ENCODE measurements at regions not wholly inside any gene's neighbourhood (a gene's known extent, or its start where the extent isn't known, plus 50 kb on each side); places are given as distances from the start of the nearest gene placed in this dataset.

DNA sequence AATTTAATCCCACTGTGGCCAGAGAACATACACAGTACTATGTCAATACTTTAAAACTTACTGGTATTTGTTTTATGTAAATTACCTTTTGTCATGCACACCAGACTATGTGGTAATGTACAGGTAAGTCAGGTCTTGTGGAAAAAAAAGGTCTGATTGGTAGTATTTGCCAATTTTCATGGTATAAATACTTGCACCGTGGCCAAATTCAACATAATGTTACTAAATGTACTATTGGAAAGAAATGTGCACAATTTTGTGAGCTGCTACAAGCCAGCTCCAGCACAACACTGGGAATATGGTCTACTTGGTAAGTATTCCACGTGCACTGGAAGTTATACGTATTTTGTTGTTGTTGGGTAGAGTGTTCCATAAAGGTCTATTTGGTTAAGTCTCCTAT is 392.5 kb downstream of the RPS24 start:
- DNase-seq (ENCODE audit: low read depth) = no peak
- no peak overlapping the region for H3K9ac ChIP-seq (ENCODE audit: low read length)
- H3K36me3 ChIP-seq (ENCODE audit: control insufficient read depth, insufficient read depth, low read length, severe bottlenecking) = no peaks in the 10 kb centered on the region
- no peaks in the 10 kb centered on the region for H3K27me3 ChIP-seq (replicated peaks; ENCODE audit: control insufficient read depth, insufficient read depth, low read length)
- no peak overlapping the region for H3K4me3 ChIP-seq (ENCODE audit: low read length)
- no peaks in the 10 kb centered on the region for H3K4me1 ChIP-seq (ENCODE audit: control insufficient read depth, insufficient read depth, low read length)
- H3K9me3 ChIP-seq (ENCODE audit: control insufficient read depth, low read length) = peaks cover 10% of the 10 kb centered on the region

GRCh38 chr10:78427497-78428031 is 393.9 kb downstream of the RPS24 start:
- no peak overlapping the region for H3K4me3 ChIP-seq (ENCODE audit: low read length)
- H3K36me3 ChIP-seq (ENCODE audit: control insufficient read depth, insufficient read depth, low read length, severe bottlenecking) = no peaks in the 10 kb centered on the region
- H3K9ac ChIP-seq (ENCODE audit: low read length) = no peak overlapping the region
- H3K9me3 ChIP-seq (ENCODE audit: control insufficient read depth, low read length) = peaks cover 10% of the 10 kb centered on the region
- peaks cover under 1% of the 10 kb centered on the region for H3K4me1 ChIP-seq (ENCODE audit: control insufficient read depth, insufficient read depth, low read length)
- no peaks in the 10 kb centered on the region for H3K27me3 ChIP-seq (replicated peaks; ENCODE audit: control insufficient read depth, insufficient read depth, low read length)
- DNase-seq (ENCODE audit: low read depth) = no peak

GRCh38 chr10:78428579-78428978 is 394.9 kb downstream of the RPS24 start:
- no peaks in the 10 kb centered on the region for H3K36me3 ChIP-seq (ENCODE audit: control insufficient read depth, insufficient read depth, low read length, severe bottlenecking)
- DNase-seq (ENCODE audit: low read depth) = no peak
- peaks cover 8% of the 10 kb centered on the region for H3K4me1 ChIP-seq (ENCODE audit: control insufficient read depth, insufficient read depth, low read length)

DNA sequence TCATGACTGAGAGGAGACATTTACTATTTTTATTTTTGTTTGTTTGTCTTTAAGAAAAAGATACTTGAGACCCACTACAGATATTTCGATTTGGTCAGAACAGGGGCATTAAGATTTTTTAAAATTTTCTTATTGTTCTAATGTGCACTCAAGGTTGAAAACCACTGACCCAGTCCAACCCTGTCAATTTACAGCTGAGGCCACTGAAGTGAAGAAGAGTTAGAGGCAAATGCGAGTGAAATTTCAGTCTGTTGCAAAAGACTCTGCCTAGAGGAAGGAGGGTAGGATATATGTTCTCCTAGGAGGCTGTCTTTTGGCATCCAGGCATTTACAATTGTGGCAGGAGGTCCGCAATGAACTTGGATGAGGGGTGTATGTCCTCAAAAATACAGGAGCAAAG is 396.3 kb downstream of the RPS24 start:
- H3K4me3 ChIP-seq (ENCODE audit: low read length) = no peak overlapping the region
- no peak overlapping the region for H3K9ac ChIP-seq (ENCODE audit: low read length)
- H3K9me3 ChIP-seq (ENCODE audit: control insufficient read depth, low read length) = peaks cover 10% of the 10 kb centered on the region
- H3K27me3 ChIP-seq (replicated peaks; ENCODE audit: control insufficient read depth, insufficient read depth, low read length) = no peaks in the 10 kb centered on the region
- peaks cover 14% of the 10 kb centered on the region for H3K4me1 ChIP-seq (ENCODE audit: control insufficient read depth, insufficient read depth, low read length)
- no peaks in the 10 kb centered on the region for H3K36me3 ChIP-seq (ENCODE audit: control insufficient read depth, insufficient read depth, low read length, severe bottlenecking)
- no peak for DNase-seq (ENCODE audit: low read depth)

More at GRCh38 chr10:78428579-78428978, 394.9 kb downstream of the RPS24 start:
- no peak overlapping the region for H3K4me3 ChIP-seq (ENCODE audit: low read length)
- H3K27me3 ChIP-seq (replicated peaks; ENCODE audit: control insufficient read depth, insufficient read depth, low read length) = no peaks in the 10 kb centered on the region
- H3K9me3 ChIP-seq (ENCODE audit: control insufficient read depth, low read length) = peaks cover 10% of the 10 kb centered on the region
- no peak overlapping the region for H3K9ac ChIP-seq (ENCODE audit: low read length)

- Histone ChIP-seq H3K4me3 (ENCODE audit: low read length) (no peak overlapping the region), H3K9ac (ENCODE audit: low read length) (peak overlapping the region; percentile 20), H3K27me3 (replicated peaks; ENCODE audit: control insufficient read depth, insufficient read depth, low read length) (peaks cover 2% of the 10 kb centered on the region), H3K36me3 (ENCODE audit: control insufficient read depth, insufficient read depth, low read length, severe bottlenecking) (no peaks in the 10 kb centered on the region), H3K4me1 (ENCODE audit: control insufficient read depth, insufficient read depth, low read length) (peaks cover 14% of the 10 kb centered on the region), H3K9me3 (ENCODE audit: control insufficient read depth, low read length) (peaks cover 5% of the 10 kb centered on the region)
- peak; percentile 17 for DNase-seq (ENCODE audit: low read depth)
Measured at GRCh38 chr10:78432583-78432982, 398.9 kb downstream of the RPS24 start.

- Histone ChIP-seq H3K9ac (ENCODE audit: low read length) (peak overlapping the region; percentile 20), H3K27me3 (replicated peaks; ENCODE audit: control insufficient read depth, insufficient read depth, low read length) (peaks cover 6% of the 10 kb centered on the region), H3K36me3 (ENCODE audit: control insufficient read depth, insufficient read depth, low read length, severe bottlenecking) (no peaks in the 10 kb centered on the region), H3K4me1 (ENCODE audit: control insufficient read depth, insufficient read depth, low read length) (peaks cover 14% of the 10 kb centered on the region), H3K9me3 (ENCODE audit: control insufficient read depth, low read length) (peaks cover 5% of the 10 kb centered on the region), H3K4me3 (ENCODE audit: low read length) (no peak overlapping the region)
- peak; percentile 18 for DNase-seq (ENCODE audit: low read depth)
Measured at GRCh38 chr10:78433076-78433595, 399.5 kb downstream of the RPS24 start.

DNA sequence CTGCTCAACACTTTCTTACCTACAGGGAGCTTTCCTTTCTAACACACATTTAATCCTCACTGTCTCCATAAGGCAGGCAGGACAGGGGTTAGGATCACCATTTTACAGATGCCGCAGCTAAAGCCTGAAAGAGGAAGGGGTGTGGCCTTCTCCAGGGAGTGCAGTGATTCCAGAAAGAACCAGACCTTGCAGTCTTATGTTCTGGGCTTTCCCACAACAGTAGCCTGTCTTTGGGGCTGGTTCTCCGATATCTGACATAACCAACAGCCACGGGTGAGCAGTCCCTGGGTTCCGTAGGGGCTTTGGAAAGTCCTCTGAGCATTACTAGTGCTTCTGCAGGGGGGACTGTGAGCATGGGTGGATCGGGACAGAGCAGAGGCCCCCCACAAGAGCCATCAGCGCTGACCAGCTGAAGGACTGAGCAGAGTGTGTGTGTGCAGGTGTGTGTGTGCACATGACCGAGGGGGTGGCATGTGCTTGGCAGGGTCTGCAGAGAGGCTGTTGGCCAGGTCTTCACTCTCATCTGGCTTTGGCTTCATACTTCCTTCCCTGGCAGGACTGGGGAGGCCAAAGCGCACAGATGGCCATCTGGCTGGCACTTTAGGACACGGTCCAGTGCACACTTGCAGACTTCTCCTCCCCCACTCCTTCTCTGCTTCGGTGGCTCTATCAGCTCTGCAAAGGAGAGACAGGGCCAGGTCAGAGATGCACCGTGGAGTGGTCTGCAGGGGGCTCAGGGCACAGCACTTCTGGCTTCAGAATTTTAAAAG is 400.3 kb downstream of the RPS24 start:
- DNase-seq (ENCODE audit: low read depth) = no peak
- peaks cover 14% of the 10 kb centered on the region for H3K4me1 ChIP-seq (ENCODE audit: control insufficient read depth, insufficient read depth, low read length)
- no peak overlapping the region for H3K9ac ChIP-seq (ENCODE audit: low read length)
- H3K4me3 ChIP-seq (ENCODE audit: low read length) = no peak overlapping the region
- H3K9me3 ChIP-seq (ENCODE audit: control insufficient read depth, low read length) = peaks cover 2% of the 10 kb centered on the region
- no peaks in the 10 kb centered on the region for H3K36me3 ChIP-seq (ENCODE audit: control insufficient read depth, insufficient read depth, low read length, severe bottlenecking)
- H3K27me3 ChIP-seq (replicated peaks; ENCODE audit: control insufficient read depth, insufficient read depth, low read length) = peaks cover 9% of the 10 kb centered on the region

GRCh38 chr10:78434886-78435285 is 401.2 kb downstream of the RPS24 start:
- no peak overlapping the region for H3K9ac ChIP-seq (ENCODE audit: low read length)
- no peaks in the 10 kb centered on the region for H3K9me3 ChIP-seq (ENCODE audit: control insufficient read depth, low read length)
- peaks cover 14% of the 10 kb centered on the region for H3K4me1 ChIP-seq (ENCODE audit: control insufficient read depth, insufficient read depth, low read length)
- no peak for DNase-seq (ENCODE audit: low read depth)
- no peak overlapping the region for H3K4me3 ChIP-seq (ENCODE audit: low read length)
- peaks cover 9% of the 10 kb centered on the region for H3K27me3 ChIP-seq (replicated peaks; ENCODE audit: control insufficient read depth, insufficient read depth, low read length)
- H3K36me3 ChIP-seq (ENCODE audit: control insufficient read depth, insufficient read depth, low read length, severe bottlenecking) = no peaks in the 10 kb centered on the region

GRCh38 chr10:78435484-78436221 is 402.0 kb downstream of the RPS24 start:
- H3K36me3 ChIP-seq (ENCODE audit: control insufficient read depth, insufficient read depth, low read length, severe bottlenecking) = no peaks in the 10 kb centered on the region
- DNase-seq (ENCODE audit: low read depth) = peak; percentile 58
- no peaks in the 10 kb centered on the region for H3K9me3 ChIP-seq (ENCODE audit: control insufficient read depth, low read length)
- H3K27me3 ChIP-seq (replicated peaks; ENCODE audit: control insufficient read depth, insufficient read depth, low read length) = peaks cover 9% of the 10 kb centered on the region
- peaks cover 14% of the 10 kb centered on the region for H3K4me1 ChIP-seq (ENCODE audit: control insufficient read depth, insufficient read depth, low read length)
- no peak overlapping the region for H3K4me3 ChIP-seq (ENCODE audit: low read length)
- no peak overlapping the region for H3K9ac ChIP-seq (ENCODE audit: low read length)

GRCh38 chr10:78436222-78436573 is 402.5 kb downstream of the RPS24 start:
- DNase-seq (ENCODE audit: low read depth) = peak; percentile 19
- H3K27me3 ChIP-seq (replicated peaks; ENCODE audit: control insufficient read depth, insufficient read depth, low read length) = peaks cover 9% of the 10 kb centered on the region
- no peaks in the 10 kb centered on the region for H3K36me3 ChIP-seq (ENCODE audit: control insufficient read depth, insufficient read depth, low read length, severe bottlenecking)
- H3K4me1 ChIP-seq (ENCODE audit: control insufficient read depth, insufficient read depth, low read length) = peaks cover 14% of the 10 kb centered on the region
- H3K9ac ChIP-seq (ENCODE audit: low read length) = no peak overlapping the region
- no peaks in the 10 kb centered on the region for H3K9me3 ChIP-seq (ENCODE audit: control insufficient read depth, low read length)
- no peak overlapping the region for H3K4me3 ChIP-seq (ENCODE audit: low read length)

DNA sequence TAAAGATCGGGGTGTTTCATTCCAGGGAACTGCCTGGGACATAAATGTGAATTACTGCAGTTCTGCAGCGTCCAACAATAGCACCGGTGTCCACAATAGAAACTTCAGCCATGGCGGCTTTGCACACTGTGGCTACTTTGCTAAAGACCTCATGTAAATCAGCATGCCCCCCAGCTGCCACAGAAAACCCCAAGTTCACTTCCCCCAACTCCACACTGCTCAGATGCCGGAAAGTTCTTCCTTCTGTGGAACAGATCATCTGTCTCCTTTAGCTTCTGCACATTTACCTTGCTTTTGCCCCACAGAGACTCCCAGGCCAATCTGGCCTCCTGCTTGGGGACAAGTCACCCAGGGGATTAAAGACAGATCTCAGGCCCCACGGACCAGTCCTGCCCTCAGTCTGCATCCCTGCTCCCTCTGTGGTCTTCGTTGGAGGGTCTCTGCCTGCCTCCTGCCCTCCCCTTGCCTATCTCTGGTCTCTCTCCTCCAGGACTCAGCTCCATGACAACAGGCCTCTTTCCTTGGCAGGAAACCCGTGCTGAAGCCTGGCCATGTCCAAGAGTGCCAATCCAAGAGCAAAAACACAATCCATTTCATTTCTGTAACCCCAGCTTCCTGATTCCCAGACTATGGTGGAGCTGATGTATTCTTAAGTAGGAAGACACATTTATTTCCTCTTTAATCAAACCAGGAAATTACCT is 403.2 kb downstream of the RPS24 start:
- no peaks in the 10 kb centered on the region for H3K9me3 ChIP-seq (ENCODE audit: control insufficient read depth, low read length)
- H3K4me1 ChIP-seq (ENCODE audit: control insufficient read depth, insufficient read depth, low read length) = peaks cover 14% of the 10 kb centered on the region
- no peak overlapping the region for H3K4me3 ChIP-seq (ENCODE audit: low read length)
- no peak overlapping the region for H3K9ac ChIP-seq (ENCODE audit: low read length)
- peaks cover 9% of the 10 kb centered on the region for H3K27me3 ChIP-seq (replicated peaks; ENCODE audit: control insufficient read depth, insufficient read depth, low read length)
- DNase-seq (ENCODE audit: low read depth) = no peak
- no peaks in the 10 kb centered on the region for H3K36me3 ChIP-seq (ENCODE audit: control insufficient read depth, insufficient read depth, low read length, severe bottlenecking)
